GM12878 (cell line): ENCODE measurements at regions not wholly inside any gene's neighbourhood (a gene's known extent, or its start where the extent isn't known, plus 50 kb on each side); places are given as distances from the start of the nearest gene placed in this dataset.

ENCODE experiments used
- BHLHE40 ChIP-seq, 2 experiments: fragments of 450-650 bp in 1 of 2; IDR thresholded peaks; 2 replicates each; pipeline ENCODE4 v1.6.1; 2011 to 2017; ENCODE audit warnings: low read depth in 2 of 2, borderline replicate concordance in 1 of 2, improper control_type of control experiment in 1 of 2, low read length in 1 of 2, mild to moderate bottlenecking in 1 of 2
- ESRRA ChIP-seq: IDR thresholded peaks from 2 replicates; pipeline ENCODE4 v1.6.1; 2012; ENCODE audit warnings: mild to moderate bottlenecking, low read length, improper control_type of control experiment
- KAT2A ChIP-seq: conservative IDR thresholded peaks from 2 replicates; pipeline ENCODE4 v1.6.1; 2011; ENCODE audit warnings: low read depth, low read length; ENCODE audit not compliant: control insufficient read depth
- LARP7 ChIP-seq: fragments of 450-650 bp; IDR thresholded peaks from 2 replicates; pipeline ENCODE4 v1.6.1; 2017; ENCODE audit warnings: mild to moderate bottlenecking
- RUNX3 ChIP-seq: IDR thresholded peaks from 2 replicates; pipeline ENCODE4 v1.6.1; 2012; ENCODE audit warnings: low read length, inconsistent platforms
- SIN3A ChIP-seq: IDR thresholded peaks from 2 replicates; pipeline ENCODE4 v1.6.1; 2012; ENCODE audit warnings: low read depth, low read length, improper control_type of control experiment
- SIX5 ChIP-seq: IDR thresholded peaks from 2 replicates; pipeline ENCODE4 v1.6.1; 2011; ENCODE audit warnings: mild to moderate bottlenecking, low read depth, low read length, moderate library complexity; ENCODE audit not compliant: severe bottlenecking
- SUZ12 ChIP-seq: fragments of 200-600 bp; sonication (generic); IDR thresholded peaks from one replicate; pipeline ENCODE4 v1.6.1; 2018; ENCODE audit warnings: antibody characterized with exemption, mild to moderate bottlenecking; ENCODE audit not compliant: unreplicated experiment
- WRNIP1 ChIP-seq: IDR thresholded peaks from 2 replicates; pipeline ENCODE4 v1.6.1; 2011; ENCODE audit warnings: low read depth, low read length, improper control_type of control experiment, borderline replicate concordance
- ZBTB40 ChIP-seq: fragments of 450-650 bp; IDR thresholded peaks from 2 replicates; pipeline ENCODE4 v1.6.1; 2016; ENCODE audit warnings: mild to moderate bottlenecking, moderate library complexity, borderline replicate concordance
- ZNF384 ChIP-seq: IDR thresholded peaks from 2 replicates; pipeline ENCODE4 v1.6.1; 2012; ENCODE audit warnings: low read depth, mild to moderate bottlenecking, low read length, improper control_type of control experiment, borderline replicate concordance

- TF ChIP-seq ZBTB40 (no peak), KAT2A (no peak), RUNX3 (no peak), BHLHE40 (IDR thresholded peaks at IDR 0.05; ENCODE audit: borderline replicate concordance in 1 of 2, low read depth in 2 of 2, low read length in 1 of 2) (0 out of 4 replicates have a peak, but pooled peaks of 1 of the 2 experiments have one; percentile 32), SIN3A (no peak), WRNIP1 (no peak), ESRRA (no peak), SIX5 (no peak), LARP7 (no peak), ZNF384 (no peak), SUZ12 (no peak)
Measured at GRCh38 chr1:58841455-58841854, 57.6 kb upstream of the JUN start (continued).
